GM21360 (cell line): ENCODE measurements at regions not wholly inside any gene's neighbourhood (a gene's known extent, or its start where the extent isn't known, plus 50 kb on each side); places are given as distances from the start of the nearest gene placed in this dataset.

Experiments used
- ATAC-seq: cut with Tn5 transposase; IDR thresholded peaks from one replicate; pipeline ENCODE4 v1.9.1; 2021; ENCODE audit warnings: mild to moderate bottlenecking, moderate library complexity; ENCODE audit not compliant: unreplicated experiment

DNA sequence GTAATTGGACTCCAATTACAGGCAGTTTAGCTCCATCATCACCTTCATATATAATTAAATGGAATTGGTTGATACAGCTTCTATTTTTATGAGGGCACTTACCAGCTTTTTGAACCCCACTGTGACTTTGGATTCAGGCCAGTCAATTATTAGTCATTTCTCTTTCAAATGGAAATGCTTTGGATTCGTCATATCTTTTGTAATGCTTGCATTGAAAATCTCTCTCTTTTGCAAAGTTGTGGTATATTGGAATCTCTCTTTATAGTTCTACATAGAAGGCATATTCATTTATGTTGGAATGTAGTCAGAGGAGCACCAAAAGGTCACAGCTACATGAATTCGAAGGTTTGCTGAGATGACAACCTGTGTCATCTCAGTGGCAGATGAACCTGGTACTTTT is 1074.3 kb upstream of the SLC10A2 start:
- ATAC-seq, result no peak

DNA sequence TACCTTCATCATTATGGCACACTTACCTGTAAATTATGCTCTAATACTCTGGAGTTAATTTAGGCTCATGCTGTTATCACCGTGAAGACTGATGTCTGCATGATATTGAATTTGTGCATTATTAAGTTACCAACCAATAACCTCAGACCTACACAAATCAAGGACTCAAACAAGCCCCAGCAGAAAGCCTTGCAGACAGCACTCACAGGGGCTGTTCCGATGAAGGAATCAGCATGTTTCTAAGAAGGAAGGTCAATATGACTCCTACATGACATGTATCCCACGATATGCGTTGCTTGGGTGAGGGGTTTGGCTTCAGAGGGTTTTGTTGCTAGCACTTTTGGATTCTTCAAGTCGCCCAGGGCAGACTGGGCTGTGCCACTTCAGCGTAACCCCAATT is 1071.2 kb upstream of the SLC10A2 start:
- no peak for ATAC-seq

DNA sequence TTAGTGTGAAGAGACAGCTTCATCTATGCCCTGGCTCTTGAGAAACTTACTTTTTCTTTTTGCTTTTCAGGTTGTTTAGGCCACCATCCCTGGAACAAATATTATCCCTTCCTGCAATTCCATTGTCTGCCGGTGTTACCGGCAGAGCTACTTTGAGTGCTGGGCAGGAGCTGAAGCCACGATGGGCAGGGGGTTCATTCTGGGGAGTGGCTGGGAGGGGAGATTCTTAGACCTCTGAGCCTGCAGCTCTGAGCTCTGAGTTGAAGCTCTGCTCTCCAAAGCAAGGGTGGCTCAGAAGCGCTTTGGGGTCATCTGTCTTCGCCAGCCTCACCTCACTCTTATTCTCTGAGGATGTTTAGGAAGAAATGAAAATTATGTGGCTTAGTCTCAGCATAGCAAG is 1066.6 kb upstream of the SLC10A2 start:
- ATAC-seq, result no peak

DNA sequence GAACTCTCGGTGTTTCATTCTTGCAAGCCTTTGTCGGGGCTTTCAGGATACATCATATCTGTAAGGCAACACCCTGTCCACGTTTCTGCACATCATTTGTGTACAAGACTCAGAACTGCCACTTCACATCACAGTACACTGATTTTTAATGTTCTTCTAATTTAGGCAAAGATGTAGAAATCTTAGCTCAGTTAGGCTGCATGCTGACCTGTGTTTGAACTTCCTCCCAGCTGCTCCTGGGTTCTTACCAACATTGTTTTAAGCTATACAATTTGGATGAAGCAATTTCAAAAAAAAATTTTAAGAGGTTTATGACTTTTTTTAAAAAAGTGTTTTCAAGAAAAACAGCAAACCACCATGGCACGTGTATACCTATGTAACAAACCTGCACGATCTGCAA is 1047.9 kb upstream of the SLC10A2 start:
- no peak for ATAC-seq

DNA sequence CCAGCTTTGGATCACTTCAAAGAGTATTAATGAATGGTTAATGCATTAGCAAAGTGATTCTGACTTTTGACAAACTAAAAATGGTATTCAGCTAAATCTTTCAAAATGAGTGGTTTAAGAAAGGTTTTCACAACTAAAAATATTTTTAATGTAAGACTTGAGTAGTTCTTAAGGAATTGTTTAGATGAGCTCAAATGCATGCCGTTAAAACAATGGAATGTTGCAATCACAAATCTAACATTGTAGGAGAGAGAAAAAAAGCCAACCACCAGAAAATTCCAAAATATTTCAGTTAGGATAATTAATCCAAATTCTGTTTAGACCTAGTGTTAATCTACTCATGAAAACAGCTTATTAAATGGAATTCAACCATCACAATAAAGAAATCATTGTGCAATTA is 1044.8 kb upstream of the SLC10A2 start:
- no peak for ATAC-seq

DNA sequence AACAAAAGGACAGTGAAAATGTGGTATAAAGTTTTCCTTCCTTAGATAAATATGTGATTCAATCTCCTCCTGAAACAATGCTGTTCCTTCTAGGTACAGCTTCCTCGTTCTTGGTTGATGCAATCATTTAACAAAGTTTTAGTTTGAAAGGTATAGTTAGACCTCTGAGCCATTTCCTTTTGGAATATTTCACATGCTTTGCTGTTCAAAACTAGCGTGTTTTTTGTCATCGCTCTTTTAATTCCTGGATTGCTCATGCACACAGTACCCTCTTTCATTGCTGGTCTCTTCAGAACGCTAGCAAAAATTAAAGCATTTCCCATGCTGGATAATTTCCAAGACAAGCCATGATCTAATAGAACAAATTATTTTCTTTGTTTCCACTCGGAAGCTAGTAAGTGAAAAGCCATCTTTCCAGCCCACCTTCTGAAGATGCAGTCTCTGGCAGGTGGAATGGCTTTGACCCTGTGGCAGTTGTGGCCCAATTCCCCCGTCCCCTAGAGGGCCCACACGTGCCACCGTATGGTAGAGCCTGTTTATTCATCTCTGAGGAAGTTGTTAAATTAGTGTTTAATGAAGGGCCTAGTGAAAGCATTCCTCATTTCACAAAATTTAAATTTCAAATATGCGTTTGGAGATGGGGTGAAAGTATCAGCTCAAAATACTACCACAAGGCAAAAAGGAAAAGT is 1040.6 kb upstream of the SLC10A2 start:
- no peak for ATAC-seq

DNA sequence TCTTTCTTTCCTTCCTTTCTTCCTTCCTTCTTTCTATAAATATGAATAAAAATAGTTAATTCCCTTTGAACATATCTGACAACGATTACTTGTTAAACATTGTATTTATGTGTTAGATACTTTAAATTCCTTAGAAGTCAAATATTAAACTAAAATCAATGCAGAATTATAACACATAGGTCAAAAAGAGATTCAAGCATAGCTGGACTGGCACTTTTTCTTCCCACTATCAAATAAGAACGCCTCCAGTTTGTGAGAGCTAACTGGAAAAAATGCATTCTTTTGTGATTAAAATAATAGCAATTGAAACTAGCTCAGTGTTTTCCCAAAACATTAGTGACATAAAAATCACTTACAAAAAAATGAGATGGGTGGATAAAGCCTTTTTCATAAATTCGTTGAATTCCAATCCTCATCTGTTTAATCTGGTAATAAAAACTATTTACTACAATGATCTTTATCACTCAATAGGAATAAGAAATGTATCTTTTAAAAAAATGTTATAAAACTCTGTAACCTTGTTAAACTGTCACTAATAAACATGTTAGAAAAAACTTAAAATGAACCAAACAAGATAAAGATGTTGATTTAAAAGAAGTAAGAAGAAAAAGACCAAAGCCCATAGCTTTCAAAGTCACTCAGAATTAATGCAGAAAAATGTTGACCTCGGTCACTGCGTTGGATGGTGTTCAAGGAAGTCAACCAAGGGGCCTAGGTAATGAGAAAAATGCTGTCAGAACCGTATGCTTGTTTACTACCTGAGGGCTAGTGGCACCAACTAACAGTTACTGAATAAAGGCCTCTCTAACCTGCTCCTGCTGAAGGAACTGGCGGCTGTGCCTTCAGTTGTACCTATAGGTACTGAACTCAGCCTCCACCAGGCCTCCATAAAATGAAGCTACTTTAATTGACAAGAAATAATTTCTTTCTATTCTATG is 1039.5 kb upstream of the SLC10A2 start:
- no peak for ATAC-seq

DNA sequence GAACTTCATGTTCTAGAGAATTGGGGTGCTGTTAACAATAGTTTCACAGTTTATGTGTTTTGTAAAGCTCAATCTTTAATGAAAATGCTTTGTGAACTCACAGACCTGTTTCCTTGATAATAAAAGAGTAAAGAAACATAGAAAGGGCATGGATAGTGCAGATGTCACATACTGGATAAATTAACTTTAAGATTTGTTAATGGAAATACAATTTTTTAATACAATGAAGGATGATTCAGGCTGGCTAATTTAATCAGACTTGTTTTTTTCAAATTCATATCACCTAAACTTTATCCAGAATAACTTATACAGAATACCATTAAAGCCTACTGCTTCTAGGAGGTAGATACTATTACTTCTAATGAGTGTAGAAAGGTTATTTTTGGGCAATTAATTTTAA is 1033.5 kb upstream of the SLC10A2 start:
- ATAC-seq, result no peak

DNA sequence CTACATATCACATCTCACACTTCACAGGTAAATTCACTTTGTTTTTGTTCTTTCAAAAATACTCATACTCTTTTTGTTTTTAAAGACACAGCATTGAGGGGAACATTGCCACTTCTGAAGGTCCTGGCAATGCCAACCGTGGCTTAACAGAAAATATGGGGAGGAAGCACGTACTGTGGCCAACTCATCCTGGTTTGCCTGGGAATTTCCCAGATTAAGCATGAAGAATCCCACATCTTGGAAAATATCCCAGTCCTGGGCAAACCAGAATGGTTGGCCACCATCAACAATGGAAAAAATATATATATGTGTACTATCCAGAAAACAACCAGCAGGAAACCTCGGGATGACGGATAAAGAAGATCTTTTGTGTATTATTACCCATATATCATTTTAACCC is 1032.2 kb upstream of the SLC10A2 start:
- no peak for ATAC-seq

DNA sequence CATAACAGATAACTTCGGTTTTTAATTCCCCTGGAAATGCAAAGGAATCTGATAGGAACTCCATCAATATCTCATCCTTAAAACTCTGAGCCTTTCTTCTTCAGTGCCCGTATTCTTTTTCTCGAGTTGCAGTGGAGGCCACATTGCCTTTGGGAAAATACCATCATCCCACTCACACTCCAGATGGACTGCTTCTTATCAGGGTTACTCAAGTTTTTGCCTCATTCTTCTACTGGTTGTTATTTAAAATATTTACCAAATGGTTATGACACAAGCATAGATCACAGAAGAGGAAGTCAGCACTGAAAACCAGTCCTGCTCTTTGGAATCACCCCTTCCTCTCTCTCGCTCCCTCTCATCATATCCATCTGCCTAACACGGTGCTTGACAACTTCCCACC is 1020.5 kb upstream of the SLC10A2 start:
- no peak for ATAC-seq

DNA sequence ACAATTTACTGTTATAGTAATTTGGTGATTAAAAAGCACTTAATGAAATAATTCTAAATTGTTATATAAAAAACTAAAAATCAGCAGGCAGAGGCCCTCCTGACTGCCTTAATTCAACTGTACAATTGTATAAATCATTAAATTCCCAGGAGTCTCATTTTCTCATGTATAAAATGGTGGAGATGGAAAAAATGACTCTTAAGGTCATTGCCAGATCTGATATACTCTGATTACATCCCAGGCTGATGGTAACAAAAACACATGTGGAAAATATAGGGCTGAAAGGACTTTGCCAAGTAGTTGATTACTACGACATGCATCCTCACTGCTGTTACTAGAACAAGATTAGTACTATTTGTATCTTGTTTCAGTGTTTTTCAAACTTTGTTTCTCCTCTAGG is 1020.0 kb upstream of the SLC10A2 start:
- no peak for ATAC-seq

DNA sequence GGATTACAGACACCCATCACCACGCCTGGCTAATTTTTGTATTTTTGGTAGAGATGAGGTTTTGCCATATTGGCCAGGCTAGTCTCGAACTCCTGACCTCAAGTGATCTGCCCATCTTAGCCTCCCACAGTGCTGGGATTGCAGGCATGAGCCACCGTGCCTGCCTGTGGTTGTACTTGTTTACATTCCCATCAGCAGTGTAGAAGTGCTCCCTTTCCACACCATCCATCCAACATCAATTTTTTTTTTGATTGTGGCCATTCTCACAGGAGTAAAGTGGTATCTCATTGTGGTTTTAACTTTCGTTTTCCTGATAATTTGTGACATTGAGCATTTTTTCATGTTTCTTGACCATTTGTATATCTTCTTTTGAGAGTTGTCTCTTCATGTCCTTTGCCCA is 1019.4 kb upstream of the SLC10A2 start:
- ATAC-seq, result no peak

DNA sequence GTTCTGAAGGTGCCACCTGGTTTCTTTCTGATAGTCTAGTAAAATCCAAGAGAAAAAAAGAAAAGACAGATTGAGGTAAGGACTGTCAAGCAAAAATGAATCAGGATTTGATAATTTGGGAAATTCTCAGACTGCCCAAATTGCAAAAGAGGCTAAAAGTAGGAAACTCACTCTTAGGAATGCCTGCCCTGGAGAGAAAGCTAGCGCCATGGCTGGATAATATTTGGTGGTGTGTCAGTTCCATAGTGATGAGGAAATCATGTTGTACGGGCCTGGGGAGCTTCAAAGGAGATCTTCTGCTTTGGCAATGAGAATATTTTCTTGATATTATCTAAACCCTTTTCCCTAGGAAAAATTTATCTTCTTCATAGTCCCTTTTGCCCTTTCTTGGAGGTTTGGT is 1008.1 kb upstream of the SLC10A2 start:
- no peak for ATAC-seq

DNA sequence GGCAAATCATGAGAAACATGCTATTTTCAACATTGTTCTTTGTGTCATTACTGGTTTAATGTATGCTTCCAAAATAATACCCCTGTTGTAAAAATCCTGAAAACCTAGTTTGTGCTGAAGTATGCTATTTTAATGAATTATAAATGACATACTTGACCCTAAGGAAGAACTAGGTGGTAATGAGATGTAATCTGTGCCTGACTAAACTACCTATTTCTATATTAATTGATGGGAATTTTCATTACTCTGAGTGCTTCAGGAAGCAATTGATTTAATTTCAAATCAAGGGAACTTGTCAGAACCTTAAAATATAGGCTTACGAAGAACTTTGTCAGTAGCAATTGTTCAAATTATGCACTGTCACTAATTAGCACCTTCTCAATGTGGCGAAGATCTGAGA is 1005.6 kb upstream of the SLC10A2 start:
- no peak for ATAC-seq

DNA sequence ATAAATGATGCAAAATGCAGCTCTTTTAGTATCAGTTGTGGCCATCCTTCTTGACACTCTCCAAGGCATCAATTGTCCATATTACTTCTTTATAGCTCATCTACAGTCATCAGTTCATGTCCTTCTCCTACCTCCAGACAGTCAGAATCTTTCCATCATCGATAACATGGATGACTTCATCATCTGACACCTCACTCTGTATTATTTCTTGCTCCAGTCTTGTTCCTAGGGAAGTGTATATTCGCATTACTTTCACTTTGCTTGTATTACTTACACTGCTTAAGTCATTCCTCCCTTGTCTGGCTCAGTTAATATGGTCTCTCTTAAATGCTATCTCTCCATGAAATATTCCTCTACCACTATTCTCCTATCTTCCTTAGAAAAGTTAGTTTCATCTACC is 999.1 kb upstream of the SLC10A2 start:
- ATAC-seq, result no peak

DNA sequence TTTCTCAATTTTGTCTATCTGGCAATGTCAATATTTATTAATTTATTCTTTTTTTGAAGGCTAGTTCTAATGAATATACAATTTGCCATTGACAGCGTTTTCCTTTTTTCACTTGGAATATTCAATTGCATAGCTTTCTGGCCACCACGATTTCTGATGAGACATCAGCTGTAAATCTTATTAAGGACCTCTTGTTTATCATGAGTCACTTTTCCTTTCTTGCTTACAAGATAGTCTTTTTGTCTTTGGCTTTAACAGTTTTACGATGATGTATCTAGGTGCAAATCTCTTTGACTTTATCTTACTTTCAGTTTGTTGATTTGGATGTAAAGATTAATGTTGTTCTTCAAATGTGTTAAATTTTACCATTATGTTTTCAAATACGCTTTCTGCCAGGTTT is 991.6 kb upstream of the SLC10A2 start:
- ATAC-seq, result no peak

DNA sequence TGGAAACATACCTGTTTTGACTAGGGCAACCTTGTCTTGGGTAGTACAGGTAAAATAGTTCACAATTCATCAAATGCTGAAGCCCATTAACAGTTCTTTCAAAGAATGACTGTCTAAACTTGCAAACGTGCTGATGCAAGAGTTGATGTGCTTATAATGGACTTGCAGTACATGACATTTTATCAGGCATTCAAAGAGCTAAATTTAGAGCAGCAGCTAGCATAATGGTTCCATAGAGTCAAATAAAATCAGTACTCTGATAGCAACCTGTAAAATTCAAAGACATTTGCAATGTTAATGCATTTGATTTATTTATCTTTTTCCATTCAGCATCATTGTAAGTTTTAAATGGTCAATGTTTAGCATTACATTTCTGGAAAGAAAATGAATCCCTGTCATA is 979.7 kb upstream of the SLC10A2 start:
- ATAC-seq, result no peak

DNA sequence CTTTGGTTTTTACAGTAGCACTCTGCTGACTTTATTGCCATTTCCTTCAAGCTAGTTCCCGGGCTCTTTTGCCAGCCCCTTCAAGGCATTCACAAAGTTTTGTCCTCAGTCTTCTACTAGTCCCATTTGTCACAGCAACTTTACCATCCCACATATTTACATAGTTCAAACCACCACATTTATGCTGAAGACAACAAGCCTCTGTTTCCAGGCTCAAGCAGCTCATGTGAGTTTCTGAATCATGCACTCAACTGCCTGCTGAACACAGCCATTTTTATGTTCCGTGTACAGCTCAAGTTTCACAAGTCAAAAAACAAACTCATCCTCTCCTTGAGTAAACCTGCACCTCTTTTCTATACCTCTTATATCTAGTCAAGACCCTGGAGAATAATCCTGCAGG is 977.0 kb upstream of the SLC10A2 start:
- no peak for ATAC-seq

DNA sequence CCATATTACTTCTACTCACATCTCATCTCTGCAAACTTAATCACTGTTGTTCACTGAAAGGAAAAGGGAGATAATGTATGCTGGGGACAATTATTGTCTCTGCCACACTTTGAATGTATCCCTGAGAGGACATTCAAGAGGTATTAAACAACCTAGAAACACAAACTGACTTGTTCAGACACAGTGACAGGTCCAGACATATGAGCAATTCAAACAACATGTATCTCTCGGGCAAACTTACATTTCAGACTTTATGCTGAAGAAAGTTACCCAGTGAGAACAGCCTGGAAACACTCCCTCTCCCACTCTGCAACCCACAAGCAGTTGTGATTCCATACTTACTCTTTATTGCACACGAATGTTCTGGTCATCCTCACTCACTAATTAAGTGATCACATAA is 968.7 kb upstream of the SLC10A2 start:
- no peak for ATAC-seq

DNA sequence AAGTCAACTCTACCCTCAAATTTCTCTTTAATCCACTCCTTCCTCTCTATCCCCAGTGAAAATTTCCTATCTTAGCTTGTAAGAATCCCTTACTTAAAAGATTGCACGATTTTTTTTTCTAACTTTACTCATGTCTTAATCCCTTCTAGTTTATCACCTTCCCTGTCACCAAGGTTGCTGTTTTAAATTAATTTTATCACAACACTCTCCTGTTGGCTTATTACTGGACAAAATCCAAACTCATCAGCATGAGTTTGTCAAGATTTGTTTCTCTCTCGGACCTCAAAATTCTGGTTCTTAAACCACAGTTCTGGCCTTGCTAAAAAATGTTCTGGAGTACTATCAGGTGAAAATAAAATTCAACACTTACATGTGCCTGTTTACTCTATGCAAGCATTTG is 959.1 kb upstream of the SLC10A2 start:
- ATAC-seq, result no peak

DNA sequence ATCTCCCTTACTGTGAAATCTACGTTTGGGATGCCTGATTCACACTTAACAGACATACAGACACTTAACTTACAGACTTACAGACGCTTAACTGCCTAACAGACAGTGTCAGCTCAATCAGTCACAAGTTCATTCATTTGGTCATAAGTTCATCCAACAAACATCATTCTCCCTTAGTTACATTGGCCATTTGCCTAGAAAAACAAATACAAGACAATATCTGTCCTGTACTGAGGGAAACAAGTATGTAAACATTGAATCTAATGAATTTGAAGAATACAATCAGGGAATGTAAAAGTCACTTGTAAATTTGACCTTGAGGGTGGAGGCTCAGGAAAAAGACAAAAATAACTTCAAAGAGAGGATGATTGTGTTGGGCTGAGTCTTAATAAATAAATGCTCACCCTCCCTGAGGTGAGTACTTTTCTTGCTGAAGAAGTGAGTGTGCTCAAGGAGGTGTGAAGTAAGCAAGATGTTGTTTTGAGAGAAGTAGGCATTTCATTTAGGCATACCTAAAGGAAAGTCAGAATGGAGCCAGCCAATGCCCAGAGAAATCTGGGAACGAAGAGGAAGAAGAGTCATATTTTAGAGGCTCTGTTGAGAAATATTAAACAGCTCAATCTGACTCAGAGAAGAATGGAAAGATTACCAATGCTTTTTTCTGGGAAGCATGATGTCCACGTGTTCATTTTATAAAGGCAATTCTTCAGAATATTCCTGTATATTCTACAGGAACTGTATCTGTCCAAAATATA is 958.4 kb upstream of the SLC10A2 start:
- ATAC-seq, result no peak
